ENCODE measurements at regions not wholly inside any gene's neighbourhood (a gene's known extent, or its start where the extent isn't known, plus 50 kb on each side); places are given as distances from the start of the nearest gene placed in this dataset.

DNA sequence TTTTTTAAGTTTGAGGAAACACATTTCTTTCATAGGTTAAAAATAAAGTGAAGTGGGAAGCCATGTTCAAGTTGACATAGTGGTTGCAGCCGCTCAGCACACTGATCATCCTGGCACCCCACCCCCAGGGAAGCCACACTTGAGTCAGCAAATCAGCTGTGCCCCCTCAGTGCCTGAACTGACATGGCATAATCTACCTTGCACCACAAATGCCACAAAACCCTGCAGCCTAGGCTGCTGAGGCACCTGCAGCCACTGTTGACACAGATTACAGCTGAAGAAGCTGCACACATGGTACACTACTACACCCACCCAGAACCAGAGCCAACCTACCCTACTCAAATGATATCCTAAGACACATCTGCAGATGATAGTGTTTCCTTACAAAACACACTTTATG is 77.5 kb upstream of the RIMS1 start:
- TF ChIP-seq, protein P1, sequence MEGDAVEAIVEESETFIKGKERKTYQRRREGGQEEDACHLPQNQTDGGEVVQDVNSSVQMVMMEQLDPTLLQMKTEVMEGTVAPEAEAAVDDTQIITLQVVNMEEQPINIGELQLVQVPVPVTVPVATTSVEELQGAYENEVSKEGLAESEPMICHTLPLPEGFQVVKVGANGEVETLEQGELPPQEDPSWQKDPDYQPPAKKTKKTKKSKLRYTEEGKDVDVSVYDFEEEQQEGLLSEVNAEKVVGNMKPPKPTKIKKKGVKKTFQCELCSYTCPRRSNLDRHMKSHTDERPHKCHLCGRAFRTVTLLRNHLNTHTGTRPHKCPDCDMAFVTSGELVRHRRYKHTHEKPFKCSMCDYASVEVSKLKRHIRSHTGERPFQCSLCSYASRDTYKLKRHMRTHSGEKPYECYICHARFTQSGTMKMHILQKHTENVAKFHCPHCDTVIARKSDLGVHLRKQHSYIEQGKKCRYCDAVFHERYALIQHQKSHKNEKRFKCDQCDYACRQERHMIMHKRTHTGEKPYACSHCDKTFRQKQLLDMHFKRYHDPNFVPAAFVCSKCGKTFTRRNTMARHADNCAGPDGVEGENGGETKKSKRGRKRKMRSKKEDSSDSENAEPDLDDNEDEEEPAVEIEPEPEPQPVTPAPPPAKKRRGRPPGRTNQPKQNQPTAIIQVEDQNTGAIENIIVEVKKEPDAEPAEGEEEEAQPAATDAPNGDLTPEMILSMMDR (IDR thresholded peaks at IDR 0.05): no peak

DNA sequence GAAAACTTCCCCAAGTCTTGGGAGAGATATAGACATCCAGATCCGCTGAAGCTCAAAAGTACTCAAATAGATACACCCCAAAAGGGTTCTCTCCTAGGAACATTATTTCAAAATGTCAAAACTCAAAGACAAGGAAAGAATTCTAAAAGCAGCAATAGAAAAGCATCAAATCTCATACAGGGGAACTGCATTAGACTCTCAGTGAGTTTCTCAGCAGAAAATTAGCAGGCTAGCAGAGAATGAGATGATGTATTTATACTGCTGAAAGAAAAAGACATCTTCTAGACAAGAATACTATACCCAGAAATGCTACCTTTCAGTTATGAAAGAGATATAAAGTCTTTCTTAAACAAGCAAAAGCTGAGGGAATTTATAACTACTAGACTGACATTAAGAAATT is 75.5 kb upstream of the RIMS1 start:
- TF ChIP-seq, protein P1 (IDR thresholded peaks at IDR 0.05): no peak

DNA sequence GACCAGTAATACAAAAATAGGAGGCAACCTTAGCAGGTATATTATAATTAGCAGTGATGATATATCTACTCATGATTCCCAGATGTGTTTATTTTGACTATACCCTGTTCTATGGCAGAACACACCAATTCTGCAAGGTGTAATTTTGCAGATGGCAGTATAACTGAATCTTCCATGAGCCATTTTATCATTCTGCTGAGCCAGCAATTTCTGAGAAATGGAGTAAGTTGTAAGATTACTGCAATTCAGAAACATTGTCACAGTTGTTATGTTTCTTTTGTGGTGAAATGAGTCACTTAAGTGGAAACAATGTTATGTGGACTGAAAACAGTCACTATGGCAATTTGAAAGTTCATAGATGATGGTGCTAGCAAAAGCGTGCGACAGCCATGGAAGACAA is 63.7 kb upstream of the RIMS1 start:
- TF ChIP-seq, protein P1 (IDR thresholded peaks at IDR 0.05): no peak
